G401 (cell line): ENCODE measurements at regions not wholly inside any gene's neighbourhood (a gene's known extent, or its start where the extent isn't known, plus 50 kb on each side); places are given as distances from the start of the nearest gene placed in this dataset.

ENCODE experiments used
- DNase-seq: peaks from one replicate; pipeline ENCODE4 v3.0.0-alpha.2; 2015; ENCODE audit warnings: low spot score
- in situ Hi-C: cut with HindIII; loops from 2 replicates; pipeline ENCODE4 v1.10.0; 2016; ENCODE audit warnings: low sequenced_read_pairs, mixed read lengths

GRCh38 chr1:170307426-170307825 lies 161.7 kb downstream of the NTMT2 start:
- no peak for DNase-seq
- in situ Hi-C loops: no loop called here

GRCh38 chr1:170309389-170310013 lies 163.7 kb downstream of the NTMT2 start:
- no peak for DNase-seq
- in situ Hi-C loops: no loop called here

- in situ Hi-C loops: no loop called here
- DNase-seq: no peak
Observed at GRCh38 chr1:170310014-170310405, 164.3 kb downstream of the NTMT2 start.

- DNase-seq: no peak
- in situ Hi-C loops: no loop called here
Observed at GRCh38 chr1:170310951-170311350, 165.2 kb downstream of the NTMT2 start.

GRCh38 chr1:170313306-170313705 lies 167.5 kb downstream of the NTMT2 start:
- no peak for DNase-seq
- in situ Hi-C loops: no loop called here

GRCh38 chr1:170316270-170316669 lies 170.5 kb downstream of the NTMT2 start:
- DNase-seq: no peak
- in situ Hi-C loops: no loop called here

- no peak for DNase-seq
- in situ Hi-C loops: no loop called here
Observed at GRCh38 chr1:170318141-170318540, 172.4 kb downstream of the NTMT2 start.

- in situ Hi-C loops: no loop called here
- no peak for DNase-seq
Observed at GRCh38 chr1:170318736-170319135, 173.0 kb downstream of the NTMT2 start.

- DNase-seq: no peak
- in situ Hi-C loops: no loop called here
Observed at GRCh38 chr1:170321113-170321512, 175.4 kb downstream of the NTMT2 start.

- in situ Hi-C loops: no loop called here
- DNase-seq: no peak
Observed at GRCh38 chr1:170326186-170326585, 180.4 kb downstream of the NTMT2 start.

- in situ Hi-C loops: no loop called here
- no peak for DNase-seq
Observed at GRCh38 chr1:170332801-170333200, 187.0 kb downstream of the NTMT2 start.

GRCh38 chr1:170337413-170337994 lies 191.7 kb downstream of the NTMT2 start:
- DNase-seq: no peak
- in situ Hi-C loops: no loop called here

GRCh38 chr1:170339534-170339933 lies 192.4 kb upstream of the GORAB start:
- in situ Hi-C loops: no loop called here
- no peak for DNase-seq

GRCh38 chr1:170340308-170340707 lies 191.7 kb upstream of the GORAB start:
- DNase-seq: no peak
- in situ Hi-C loops: no loop called here

GRCh38 chr1:170351366-170351946 lies 180.5 kb upstream of the GORAB start:
- no peak for DNase-seq
- in situ Hi-C loops: no loop called here

GRCh38 chr1:170354246-170354645 lies 177.7 kb upstream of the GORAB start:
- in situ Hi-C loops: no loop called here
- no peak for DNase-seq

GRCh38 chr1:170354690-170355089 lies 177.3 kb upstream of the GORAB start:
- no peak for DNase-seq
- in situ Hi-C loops: no loop called here

- peak; percentile 3 for DNase-seq
- in situ Hi-C loops: no loop called here
Observed at GRCh38 chr1:170355267-170355801, 176.6 kb upstream of the GORAB start.

GRCh38 chr1:170356585-170356984 lies 175.4 kb upstream of the GORAB start:
- no peak for DNase-seq
- in situ Hi-C loops: no loop called here

GRCh38 chr1:170357750-170358149 lies 174.2 kb upstream of the GORAB start:
- DNase-seq: no peak
- in situ Hi-C loops: no loop called here

- in situ Hi-C loops: no loop called here
- no peak for DNase-seq
Observed at GRCh38 chr1:170360601-170361000, 171.4 kb upstream of the GORAB start.
